ENCODE measurements at regions not wholly inside any gene's neighbourhood (a gene's known extent, or its start where the extent isn't known, plus 50 kb on each side); places are given as distances from the start of the nearest gene placed in this dataset.

- Histone ChIP-seq H3K9me3 (no peaks in the 10 kb centered on the region), H3K27me3 (no peaks in the 10 kb centered on the region), H3K4me1 (no peaks in the 10 kb centered on the region), H3K27ac (no peak overlapping the region), H3K4me3 (no peak overlapping the region), H3K36me3 (no peaks in the 10 kb centered on the region)
- no peak for TF ChIP-seq EP300 (IDR thresholded peaks at IDR 0.05)
- no peak for TF ChIP-seq CTCF (IDR thresholded peaks at IDR 0.05)
- no peak for TF ChIP-seq POLR2A (IDR thresholded peaks at IDR 0.05)
- WGBS, 2 donors, result 97 to 99% methylated on average over 15 to 21 of the region's 22 CpGs
- DNase-seq (ENCODE audit: low spot score in 2 of 2), result no peak
These were observed 189.5 kb upstream of the CYRIA start for GRCh38 chr2:16855183-16855582.

- H3K36me3 ChIP-seq, result no peaks in the 10 kb centered on the region
- H3K4me3 ChIP-seq, result no peak overlapping the region
- H3K9me3 ChIP-seq, result no peaks in the 10 kb centered on the region
- 82 to 84% methylated on average over 4 of the region's 4 CpGs for WGBS, 2 donors
- H3K4me1 ChIP-seq, result no peaks in the 10 kb centered on the region
- H3K27ac ChIP-seq, result no peak overlapping the region
- DNase-seq (ENCODE audit: low spot score in 2 of 2), result no peak
- TF ChIP-seq CTCF (IDR thresholded peaks at IDR 0.05), result no peak
- TF ChIP-seq POLR2A (IDR thresholded peaks at IDR 0.05), result no peak
- no peak for TF ChIP-seq EP300 (IDR thresholded peaks at IDR 0.05)
- no peaks in the 10 kb centered on the region for H3K27me3 ChIP-seq
These were observed 187.5 kb upstream of the CYRIA start for GRCh38 chr2:16853088-16853487.

GRCh38 chr2:16852651-16853050, 187.0 kb upstream of the CYRIA start:
- TF ChIP-seq CTCF (IDR thresholded peaks at IDR 0.05), result no peak
- no peak for TF ChIP-seq EP300 (IDR thresholded peaks at IDR 0.05)
- TF ChIP-seq POLR2A (IDR thresholded peaks at IDR 0.05), result no peak
- 95 to 96% methylated on average over 2 of the region's 2 CpGs for WGBS, 2 donors
- H3K36me3 ChIP-seq, result no peaks in the 10 kb centered on the region
- H3K9me3 ChIP-seq, result no peaks in the 10 kb centered on the region
- no peak overlapping the region for H3K27ac ChIP-seq
- no peak overlapping the region for H3K4me3 ChIP-seq
- H3K4me1 ChIP-seq, result no peaks in the 10 kb centered on the region
- DNase-seq (ENCODE audit: low spot score in 2 of 2), result no peak
- no peaks in the 10 kb centered on the region for H3K27me3 ChIP-seq

GRCh38 chr2:16851126-16851525, 185.5 kb upstream of the CYRIA start:
- H3K9me3 ChIP-seq, result no peaks in the 10 kb centered on the region
- DNase-seq (ENCODE audit: low spot score in 2 of 2), result no peak
- H3K27me3 ChIP-seq, result no peaks in the 10 kb centered on the region
- TF ChIP-seq CTCF (IDR thresholded peaks at IDR 0.05) (no peak), POLR2A (IDR thresholded peaks at IDR 0.05) (no peak), EP300 (IDR thresholded peaks at IDR 0.05) (no peak)
- H3K36me3 ChIP-seq, result no peaks in the 10 kb centered on the region
- no peaks in the 10 kb centered on the region for H3K4me1 ChIP-seq
- H3K4me3 ChIP-seq, result no peak overlapping the region
- H3K27ac ChIP-seq, result no peak overlapping the region

- H3K27ac ChIP-seq, result no peak overlapping the region
- WGBS, 2 donors, result 52 to 72% methylated on average over 9 of the region's 9 CpGs
These were observed 175.0 kb upstream of the CYRIA start for GRCh38 chr2:16840496-16841172.

More at GRCh38 chr2:16840496-16841172, 175.0 kb upstream of the CYRIA start:
- Histone ChIP-seq H3K4me1 (no peaks in the 10 kb centered on the region), H3K36me3 (no peaks in the 10 kb centered on the region), H3K4me3 (no peak overlapping the region), H3K27me3 (no peaks in the 10 kb centered on the region), H3K9me3 (no peaks in the 10 kb centered on the region)
- TF ChIP-seq CTCF (IDR thresholded peaks at IDR 0.05) (no peak), EP300 (IDR thresholded peaks at IDR 0.05) (no peak), POLR2A (IDR thresholded peaks at IDR 0.05) (no peak)
- no peak for DNase-seq (ENCODE audit: low spot score in 2 of 2)
